SKM-1 treated with dmso at 0.1 percent for 144 hours (cell line): ENCODE measurements at regions not wholly inside any gene's neighbourhood (a gene's known extent, or its start where the extent isn't known, plus 50 kb on each side); places are given as distances from the start of the nearest gene placed in this dataset.
"Not testable (repeated sequence)": the region's sequence is repeated elsewhere in the genome, so short reads cannot be mapped to it uniquely, and the experiment has no call there.

Experiments used
- DNase-seq: peaks from one replicate; lab custom pipeline; 2025; ENCODE audit not compliant: unreplicated experiment; lab: John Stamatoyannopoulos, UW

DNA sequence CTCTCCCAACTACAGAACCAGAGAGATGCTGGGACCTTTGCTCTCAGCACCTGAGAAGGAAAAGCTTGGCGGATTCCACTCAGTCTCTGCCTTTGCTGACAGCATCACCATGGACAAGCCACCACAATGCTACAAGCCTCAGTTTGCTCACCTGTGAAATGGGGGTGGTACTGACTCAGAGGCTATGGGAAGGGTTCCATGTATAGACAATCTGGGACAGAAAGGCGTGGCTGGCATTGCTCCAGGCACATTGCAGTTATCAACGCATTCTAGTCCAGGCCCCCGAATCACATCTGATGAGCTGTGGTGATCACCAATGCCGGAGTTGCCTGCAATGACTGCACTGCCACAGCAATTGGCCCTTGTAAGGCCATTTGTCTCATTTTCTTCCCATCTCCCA, 72.6 kb downstream of the ISX start:
- DNase-seq, result no peak

DNA sequence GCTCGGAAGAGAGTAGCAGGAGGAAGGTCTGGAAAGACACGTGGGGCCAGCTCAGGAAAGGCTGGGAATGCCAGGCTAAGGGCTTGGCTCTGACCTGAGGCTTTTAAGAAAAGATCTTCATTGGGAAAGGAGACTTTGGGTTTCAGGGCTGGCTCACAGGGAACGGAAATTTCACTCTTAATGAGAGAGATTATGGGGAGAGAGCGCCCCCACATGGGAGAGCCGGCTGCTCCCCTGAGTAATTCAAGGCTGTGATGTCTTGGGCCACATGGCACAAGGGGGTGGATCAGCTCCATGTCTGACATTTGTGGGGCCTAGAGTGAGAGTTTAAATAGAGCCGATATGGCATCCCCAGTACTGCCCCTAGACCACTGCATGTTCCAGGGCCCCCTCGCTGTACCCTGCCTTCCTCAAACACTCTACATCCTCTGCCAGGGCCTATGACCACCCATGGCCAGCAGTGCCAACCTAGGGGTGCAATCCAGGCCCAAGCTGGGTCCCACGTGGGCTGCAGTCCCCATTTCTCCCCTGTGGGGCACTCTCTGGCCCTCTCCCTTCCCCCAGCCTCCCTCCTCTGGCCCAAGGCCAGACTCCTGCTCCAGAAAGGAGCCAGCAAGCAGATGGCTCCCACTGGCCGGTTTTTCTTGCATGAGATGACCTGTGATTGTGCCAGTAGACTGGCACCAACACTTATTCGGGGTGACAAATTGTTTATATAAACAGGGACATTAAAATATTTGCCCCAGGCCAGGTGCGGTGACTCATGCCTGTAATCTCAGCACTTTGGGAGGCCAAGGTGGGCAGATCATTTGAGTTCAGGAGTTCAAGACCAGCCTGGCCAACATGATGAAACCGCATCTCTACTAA, 75.2 kb downstream of the ISX start:
- no peak for DNase-seq

DNA sequence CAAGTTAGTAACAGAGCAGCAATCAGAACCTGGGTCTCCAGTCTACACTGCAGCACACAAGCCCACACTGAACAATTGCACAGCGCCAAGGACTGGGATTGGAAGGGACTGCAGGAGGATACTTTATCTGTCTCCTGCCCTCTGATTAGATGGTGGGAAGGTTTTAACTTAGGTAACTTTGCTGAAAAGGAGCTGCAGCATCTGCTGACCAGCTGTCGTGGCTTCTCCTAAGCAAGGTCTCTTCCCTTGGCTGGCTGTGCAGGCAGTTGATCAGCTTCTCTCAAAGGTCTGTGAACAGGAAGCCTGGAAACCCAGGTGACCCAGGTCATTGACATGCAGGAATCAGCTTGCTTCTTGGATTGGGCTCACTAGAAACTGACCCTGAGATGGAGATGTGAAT, 82.4 kb downstream of the ISX start:
- DNase-seq, result no peak

DNA sequence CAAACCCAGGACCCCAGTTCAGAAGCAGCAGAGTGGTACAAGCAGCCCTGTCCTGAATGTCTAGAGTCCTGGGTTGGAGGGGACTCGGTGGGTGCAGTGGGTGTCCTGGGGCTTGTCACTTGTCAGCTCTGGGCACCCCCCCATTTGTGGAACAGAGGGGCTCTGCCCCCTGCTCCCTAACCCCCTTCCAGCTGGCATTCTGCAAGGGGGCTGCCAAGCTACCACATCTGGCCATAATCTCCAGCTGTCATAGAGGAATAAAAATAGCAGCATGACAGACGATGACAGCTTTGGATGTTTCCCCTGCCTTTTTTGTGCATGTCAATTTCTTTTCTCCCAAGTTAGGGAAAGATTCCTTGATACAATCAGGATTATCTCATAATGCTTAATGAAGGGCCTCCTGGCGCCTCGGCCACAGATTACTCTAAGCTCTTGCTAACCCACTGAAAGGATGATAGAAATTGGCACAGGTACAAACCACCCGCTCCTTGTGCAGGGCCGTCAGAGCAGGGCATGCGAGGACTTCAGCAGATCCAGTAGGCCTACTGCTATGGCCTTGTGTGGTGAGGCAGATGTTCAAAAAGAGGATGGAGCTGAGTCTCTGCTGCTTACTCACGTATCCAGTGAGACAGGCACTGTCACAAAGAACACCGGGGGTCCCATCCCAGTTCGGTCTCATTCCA, 83.0 kb downstream of the ISX start:
- DNase-seq, result no peak

DNA sequence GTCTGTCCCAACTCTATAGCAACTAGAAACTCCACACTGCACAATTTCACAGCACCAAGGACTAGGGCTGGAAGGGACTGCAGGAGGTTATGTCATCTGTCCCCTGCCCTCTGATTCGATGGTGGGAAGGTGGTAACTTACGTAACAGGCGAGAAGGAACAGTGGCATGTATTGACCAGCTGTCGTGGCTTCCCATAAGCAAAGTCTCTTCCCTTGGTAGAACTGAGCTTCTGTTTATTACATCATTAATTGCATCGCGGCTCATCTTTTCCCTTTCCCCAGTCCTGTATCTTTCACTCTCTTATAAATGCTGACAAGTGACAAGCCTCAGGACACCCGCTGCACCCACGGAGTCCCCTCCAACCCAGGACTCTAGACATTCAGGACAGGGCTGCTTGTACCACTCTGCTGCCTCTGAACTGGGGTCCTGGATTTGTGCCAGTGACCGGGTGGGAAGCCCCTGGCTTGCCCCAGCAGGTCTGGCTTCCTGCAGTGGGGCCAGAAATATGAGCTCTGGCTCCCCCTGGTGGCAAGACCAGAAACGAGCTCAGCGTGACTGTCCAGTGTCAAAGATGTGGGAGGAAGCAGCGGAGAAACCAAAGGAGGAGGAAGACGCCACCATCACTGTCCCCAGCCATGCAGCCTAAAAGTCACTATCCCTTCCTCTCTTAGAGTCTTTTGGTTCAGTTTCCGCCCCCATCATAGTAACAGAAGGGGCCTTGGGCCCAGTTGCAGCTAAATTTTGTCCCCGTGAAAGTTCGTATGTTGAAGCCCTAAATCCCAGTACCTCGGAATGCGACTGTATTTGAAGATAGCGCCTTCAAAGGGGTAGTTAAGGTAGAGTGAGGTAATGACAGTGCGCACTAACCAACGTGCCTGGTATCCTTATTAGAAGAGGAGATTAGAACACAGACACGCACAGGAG, 84.5 kb downstream of the ISX start:
- peak; percentile 3 for DNase-seq

DNA sequence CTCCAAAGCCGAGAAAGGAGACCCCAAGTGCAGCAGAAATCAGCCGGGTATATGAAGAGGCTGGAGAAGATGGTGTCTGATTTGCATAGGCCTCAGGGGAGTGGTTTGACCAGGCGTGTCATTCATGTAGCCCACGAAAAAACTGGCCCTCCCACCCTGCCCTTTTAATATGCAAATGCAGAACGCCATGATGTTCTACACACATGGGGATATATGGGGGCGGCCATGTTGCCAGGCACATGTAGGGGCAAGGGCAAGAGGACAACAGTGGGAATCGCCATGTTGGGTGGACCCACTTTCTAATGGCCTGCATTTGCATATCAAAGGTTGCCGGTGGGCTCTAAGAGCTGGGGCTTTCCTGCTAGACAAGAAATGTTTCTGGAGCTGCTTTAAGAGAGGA, 86.4 kb downstream of the ISX start:
- no peak for DNase-seq

DNA sequence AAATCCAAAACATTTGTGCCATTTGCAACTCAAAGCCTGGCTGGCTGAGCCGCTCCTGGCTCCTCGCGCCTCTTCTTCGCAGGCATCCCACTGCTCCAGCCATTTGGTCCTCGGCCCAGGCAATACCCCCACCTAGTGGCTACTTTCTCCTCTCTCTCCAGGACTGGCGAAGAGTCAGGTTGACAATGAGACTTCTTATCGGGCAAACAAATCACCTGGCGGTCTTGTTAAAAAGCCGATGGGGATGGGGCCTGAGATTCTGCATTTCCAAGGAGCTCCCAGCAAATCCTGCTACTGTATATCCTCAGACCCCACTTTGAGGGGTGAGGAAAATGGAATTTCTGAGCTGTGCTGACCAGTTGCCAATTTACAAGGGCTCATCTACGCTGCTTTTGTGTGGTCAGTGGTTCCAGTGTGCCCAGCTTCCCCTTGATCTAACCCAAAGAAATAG, 89.0 kb downstream of the ISX start:
- DNase-seq, result no peak

DNA sequence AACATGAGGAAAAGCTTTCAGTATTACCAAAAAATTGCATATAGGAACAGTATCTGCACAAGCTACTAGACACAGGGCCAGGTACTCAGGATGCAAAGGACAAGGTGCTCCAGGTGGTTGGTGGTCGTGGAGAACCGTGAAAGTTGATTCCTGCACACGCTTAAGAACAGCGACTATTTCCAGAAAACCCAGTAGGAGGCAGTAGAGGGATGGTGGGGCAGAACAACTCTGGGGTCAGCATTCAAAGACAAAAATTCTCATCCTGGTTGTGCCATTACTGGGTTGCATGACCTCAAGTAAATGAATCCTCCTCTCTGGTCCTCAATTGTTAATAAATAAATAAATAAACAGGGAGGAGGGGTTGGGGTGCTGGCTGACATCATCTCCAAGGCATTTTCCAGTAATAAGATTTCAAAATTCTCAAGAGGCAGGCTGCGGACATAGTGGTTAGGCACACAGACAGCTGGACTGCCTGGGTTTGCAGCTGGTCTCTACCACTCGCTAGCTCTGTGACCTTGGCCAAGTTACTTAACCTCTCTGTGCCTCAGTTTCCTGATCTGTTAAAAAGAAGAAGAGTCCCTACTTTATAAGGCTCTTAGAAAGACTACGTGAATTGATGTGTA, 89.6 kb downstream of the ISX start:
- no peak for DNase-seq

DNA sequence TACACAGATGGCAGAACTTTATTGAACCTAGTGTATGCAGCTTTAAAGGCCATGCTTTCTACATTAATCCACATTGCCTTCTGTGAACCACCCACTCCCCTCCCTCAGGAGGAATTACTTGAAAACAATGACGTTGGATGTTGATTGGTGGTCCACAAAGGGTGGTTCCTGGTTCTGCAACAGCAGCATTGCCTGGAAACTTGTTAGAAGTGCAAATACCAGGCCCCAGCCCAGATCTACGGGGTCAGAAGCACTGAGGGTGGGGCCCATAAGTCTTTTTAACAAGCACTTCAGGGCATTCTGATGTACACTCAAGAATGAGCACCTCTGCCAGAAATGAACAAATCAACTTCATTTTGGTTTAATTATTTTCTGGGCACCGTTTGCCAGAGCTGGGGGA, 91.0 kb downstream of the ISX start:
- DNase-seq, result no peak

DNA sequence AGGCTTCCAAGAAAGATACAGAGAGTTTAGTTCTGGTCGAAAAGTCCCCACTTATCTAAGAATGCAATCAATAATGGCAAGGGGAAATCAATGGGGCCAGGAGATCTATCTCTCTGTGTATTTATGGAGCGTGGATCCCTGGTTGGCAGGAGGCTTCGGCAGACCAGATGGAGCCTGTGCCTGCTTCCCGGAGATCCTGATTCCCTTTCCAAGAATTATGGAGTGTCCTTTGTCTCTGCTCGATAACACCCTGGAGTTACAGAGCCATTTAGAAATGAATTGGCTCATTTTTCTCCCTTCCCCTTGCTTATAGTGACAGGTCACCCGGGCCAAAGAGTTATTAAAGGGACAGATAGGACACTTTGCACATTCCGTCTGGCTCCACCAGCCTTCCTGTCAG, 92.4 kb downstream of the ISX start:
- DNase-seq, result no peak

DNA sequence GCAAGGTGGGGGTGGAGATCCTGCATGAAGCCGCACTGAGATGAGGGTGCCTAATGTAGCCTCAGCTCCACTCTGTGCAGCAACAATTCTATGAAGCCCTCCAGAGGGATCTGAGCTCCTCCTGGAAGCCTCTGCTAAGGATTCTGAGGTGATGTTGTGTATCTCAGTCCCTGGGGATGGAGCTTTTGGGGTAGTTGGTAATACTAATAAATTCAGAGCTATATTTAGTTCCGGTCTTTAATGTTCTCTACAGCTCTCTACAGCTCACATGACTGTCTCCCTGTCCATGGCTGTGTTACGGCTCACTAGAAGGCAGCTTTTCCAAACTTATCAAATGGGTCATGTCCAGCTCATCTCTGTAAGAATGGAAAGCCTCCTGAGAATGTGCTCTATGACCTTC, 93.4 kb downstream of the ISX start:
- no peak for DNase-seq

DNA sequence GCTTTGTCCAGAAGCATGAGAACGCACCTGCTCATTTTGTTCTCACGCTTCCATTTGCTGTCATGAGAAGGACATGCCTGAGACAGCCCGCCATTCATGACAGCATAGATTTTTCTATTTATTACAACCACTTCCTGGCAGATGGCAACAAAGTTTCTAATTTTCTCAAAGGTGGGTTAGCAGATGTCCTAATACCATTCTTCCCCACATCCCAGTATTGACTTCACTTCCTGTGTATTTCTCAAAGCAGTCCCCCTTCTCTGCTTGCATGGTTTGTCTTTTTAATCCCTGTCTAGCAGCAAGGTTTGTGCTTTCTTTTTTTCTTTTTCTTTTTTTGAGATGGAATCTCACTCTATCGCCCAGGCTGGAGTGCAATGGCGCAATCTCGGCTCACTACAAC, 94.3 kb downstream of the ISX start:
- DNase-seq, result no peak

DNA sequence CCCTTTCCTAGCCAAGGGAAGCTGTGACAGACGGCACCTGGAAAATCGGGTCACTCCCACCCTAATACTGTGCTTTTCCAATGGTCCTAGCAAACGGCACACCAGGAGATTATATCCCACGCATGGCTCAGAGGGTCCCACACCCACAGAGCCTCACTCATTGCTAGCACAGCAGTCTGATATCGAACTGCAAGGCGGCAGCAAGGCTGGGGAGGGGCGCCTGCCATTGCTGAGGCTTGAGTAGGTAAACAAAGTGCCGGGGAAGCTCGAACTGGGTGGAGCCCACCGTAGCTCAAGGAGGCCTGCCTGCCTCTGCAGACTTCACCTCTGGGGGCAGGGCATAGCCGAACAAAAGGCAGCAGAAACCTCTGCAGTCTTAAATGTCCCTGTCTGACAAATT, 91.4 kb upstream of the HMGXB4 start:
- not testable (repeated sequence) for DNase-seq

DNA sequence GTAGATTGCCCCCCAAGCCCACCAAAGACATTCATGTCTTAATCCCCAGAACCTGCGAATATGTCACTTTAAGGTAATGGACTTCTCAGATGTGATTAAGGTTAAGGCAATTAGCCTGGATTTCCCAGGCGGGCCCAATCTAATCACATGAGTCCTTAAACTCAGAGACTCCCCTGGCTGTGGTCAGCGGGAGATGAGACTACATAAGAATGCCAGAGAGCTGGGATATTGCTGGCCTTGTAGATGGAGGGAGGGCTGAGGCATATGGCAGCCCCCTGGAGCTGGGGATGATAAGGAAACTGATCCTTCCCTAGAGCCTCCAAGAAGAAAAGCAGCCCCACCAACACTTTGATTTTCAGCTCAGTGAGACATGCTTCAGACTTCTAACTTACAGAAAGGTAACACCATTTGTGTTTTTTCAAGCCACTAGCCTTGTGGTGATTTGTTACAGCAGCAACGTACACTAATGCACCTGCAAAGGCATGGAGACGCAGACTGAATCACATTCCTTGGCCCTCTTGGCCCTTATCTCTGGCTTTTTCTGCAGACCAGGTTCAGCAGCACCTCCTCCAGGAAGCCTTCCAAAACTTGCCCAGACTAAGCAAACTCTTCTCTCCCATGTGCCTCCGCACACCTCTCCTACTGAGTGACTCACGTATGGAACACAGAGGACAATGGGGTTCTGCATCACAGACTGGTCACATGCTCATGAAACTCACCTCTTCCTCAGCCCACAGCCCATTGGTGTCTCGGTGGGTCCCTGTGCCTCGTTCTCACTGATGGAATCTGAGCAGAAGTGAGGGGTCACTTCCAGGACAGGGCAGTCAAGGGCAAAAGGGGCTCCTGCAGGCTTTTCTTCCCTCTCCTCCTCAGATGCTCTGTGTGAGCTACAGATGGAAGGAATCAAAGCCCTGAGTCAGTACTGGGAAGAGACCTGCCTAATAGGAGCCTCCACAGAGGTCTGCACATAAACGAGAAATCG, 86.3 kb upstream of the HMGXB4 start:
- DNase-seq, result no peak

DNA sequence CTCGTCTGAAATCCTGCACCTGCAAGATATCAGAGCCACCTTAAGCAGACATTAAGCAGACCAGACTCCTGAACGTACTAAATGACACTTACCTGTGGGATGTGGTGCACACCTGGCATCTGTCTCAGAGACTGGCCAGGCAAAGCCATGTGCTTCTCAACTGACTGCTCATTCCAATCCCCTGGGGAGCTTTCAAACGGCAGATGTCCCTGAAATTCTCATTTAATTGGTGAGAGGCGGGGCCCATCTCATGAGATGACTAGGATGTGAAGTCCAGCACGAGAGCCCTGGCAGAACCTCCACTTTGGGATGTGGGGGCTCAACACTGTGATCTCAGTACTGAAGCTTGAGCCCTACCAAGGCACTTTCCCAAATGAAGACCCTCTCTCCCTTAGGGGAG, 84.9 kb upstream of the HMGXB4 start:
- no peak for DNase-seq

DNA sequence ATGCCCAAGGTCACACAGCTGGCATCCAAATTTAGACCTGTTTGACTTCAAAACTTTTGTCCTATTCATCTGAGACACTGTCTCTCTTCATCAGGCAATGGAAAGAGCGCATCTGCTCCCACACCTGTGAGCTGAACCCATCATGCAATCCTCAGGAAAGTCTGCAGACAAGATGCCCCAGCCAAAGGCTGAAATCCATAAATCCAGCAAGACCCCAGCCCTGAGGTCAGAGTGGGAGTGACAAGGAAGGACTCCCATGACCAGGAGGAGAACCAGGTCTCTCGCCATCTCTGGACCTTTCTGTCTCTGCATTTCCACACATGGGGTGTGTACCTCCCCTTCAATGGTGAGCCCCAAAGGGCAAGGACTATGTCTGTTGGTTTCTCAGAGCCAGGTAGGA, 83.6 kb upstream of the HMGXB4 start:
- no peak for DNase-seq

DNA sequence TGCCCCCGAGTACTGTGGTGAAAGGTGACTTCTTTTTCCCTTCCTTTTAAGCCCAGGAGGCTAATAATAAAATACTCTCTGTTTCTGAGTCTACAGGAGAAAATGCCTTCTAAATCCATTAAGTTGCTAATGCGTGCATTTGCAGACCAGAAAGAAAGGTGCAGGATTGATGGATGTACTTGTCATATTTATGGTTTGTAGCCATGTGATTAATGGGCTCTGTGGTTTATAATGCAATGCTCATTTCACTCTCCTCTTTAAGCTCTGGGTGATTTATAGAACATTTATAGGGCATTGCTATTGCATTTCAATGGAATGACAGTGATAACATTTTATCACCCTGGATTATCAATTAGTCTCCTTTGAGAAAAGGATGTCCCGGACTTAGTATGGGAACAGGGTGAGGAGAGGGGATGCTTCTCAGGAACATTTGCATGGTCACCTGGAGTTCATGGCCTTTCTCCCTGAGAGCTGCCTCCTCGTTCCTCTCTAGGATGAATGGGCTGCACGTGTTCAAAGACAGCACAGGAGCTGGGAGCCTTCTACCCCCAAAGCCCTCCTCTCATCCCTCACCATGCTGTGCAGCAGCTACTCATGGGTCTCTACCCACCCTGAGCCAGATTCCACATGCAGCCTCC, 82.8 kb upstream of the HMGXB4 start:
- no peak for DNase-seq

DNA sequence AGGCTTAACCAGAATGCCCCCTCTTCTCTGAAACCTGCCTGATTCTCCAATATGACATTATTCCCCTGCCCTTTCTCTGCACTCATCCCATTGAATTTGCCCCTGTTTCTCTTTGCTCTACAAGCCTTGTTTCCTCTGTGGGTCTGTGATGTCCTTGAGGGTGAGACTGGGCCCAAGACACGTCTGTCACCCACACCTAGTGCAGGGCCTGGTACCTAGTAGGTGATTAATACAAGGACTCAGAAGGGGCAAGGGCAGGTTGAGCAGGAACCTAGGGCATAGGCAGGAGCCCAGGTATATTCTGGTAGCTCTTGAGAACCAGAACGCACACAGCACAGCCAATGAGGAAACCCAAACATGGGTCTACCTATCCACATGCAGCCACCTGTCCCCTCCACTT, 81.9 kb upstream of the HMGXB4 start:
- no peak for DNase-seq

DNA sequence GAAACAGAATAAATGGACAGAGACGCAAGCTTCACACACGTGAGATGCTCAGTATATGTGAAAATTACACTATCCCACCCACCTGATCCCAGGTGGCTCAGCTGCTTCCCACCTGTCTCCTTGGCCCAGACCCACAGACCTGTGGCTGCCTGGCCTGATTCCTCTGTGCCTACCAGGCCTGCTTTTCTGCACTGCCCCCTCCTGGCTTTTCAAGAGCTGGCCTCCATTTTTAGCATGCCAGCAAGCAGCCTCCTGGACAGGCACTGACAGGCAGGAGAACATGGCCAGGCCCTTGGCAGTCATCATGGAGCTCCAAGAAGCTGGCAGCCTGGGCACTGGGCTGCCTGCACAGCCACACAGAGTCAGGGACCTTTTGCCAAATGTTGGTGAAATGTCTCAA, 79.5 kb upstream of the HMGXB4 start:
- no peak for DNase-seq
